B cell (primary cell): ENCODE measurements at regions not wholly inside any gene's neighbourhood (a gene's known extent, or its start where the extent isn't known, plus 50 kb on each side); places are given as distances from the start of the nearest gene placed in this dataset.

Source experiments
- EZH2 ChIP-seq: IDR thresholded peaks from 2 replicates; pipeline ENCODE4 v1.6.1; 2012; ENCODE audit warnings: borderline replicate concordance, low read depth, mild to moderate bottlenecking, moderate library complexity, low read length; ENCODE audit not compliant: insufficient read depth, poor library complexity, severe bottlenecking
- TF ChIP-seq, protein P1 (sequence below): fragments of 200-600 bp; IDR thresholded peaks from one replicate; pipeline ENCODE4 v1.8.0; 2022; ENCODE audit warnings: antibody characterized with exemption, mild to moderate bottlenecking

- TF ChIP-seq, protein P1, sequence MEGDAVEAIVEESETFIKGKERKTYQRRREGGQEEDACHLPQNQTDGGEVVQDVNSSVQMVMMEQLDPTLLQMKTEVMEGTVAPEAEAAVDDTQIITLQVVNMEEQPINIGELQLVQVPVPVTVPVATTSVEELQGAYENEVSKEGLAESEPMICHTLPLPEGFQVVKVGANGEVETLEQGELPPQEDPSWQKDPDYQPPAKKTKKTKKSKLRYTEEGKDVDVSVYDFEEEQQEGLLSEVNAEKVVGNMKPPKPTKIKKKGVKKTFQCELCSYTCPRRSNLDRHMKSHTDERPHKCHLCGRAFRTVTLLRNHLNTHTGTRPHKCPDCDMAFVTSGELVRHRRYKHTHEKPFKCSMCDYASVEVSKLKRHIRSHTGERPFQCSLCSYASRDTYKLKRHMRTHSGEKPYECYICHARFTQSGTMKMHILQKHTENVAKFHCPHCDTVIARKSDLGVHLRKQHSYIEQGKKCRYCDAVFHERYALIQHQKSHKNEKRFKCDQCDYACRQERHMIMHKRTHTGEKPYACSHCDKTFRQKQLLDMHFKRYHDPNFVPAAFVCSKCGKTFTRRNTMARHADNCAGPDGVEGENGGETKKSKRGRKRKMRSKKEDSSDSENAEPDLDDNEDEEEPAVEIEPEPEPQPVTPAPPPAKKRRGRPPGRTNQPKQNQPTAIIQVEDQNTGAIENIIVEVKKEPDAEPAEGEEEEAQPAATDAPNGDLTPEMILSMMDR: no peak
- no peak for TF ChIP-seq EZH2
These were observed 202.2 kb downstream of the RRAGC start for GRCh38 chr1:38657207-38657840.
